GM19395 (cell line): ENCODE measurements at regions not wholly inside any gene's neighbourhood (a gene's known extent, or its start where the extent isn't known, plus 50 kb on each side); places are given as distances from the start of the nearest gene placed in this dataset.

Source experiments
- ATAC-seq: cut with Tn5 transposase; IDR thresholded peaks from one replicate; pipeline ENCODE4 v1.9.1; 2021; ENCODE audit warnings: mild to moderate bottlenecking, moderate library complexity; ENCODE audit not compliant: unreplicated experiment

- no peak for ATAC-seq
Measured at GRCh38 chr18:24663026-24663425, 202.6 kb downstream of the HRH4 start.

GRCh38 chr18:24669015-24669414 lies 208.6 kb downstream of the HRH4 start:
- ATAC-seq, result no peak

GRCh38 chr18:24669502-24669901 lies 209.1 kb downstream of the HRH4 start:
- ATAC-seq, result no peak

GRCh38 chr18:24672165-24672941 lies 211.9 kb downstream of the HRH4 start:
- no peak for ATAC-seq

GRCh38 chr18:24674200-24674599 lies 213.8 kb downstream of the HRH4 start:
- ATAC-seq, result no peak

GRCh38 chr18:24674605-24675004 lies 214.2 kb downstream of the HRH4 start:
- ATAC-seq, result no peak

- no peak for ATAC-seq
Measured at GRCh38 chr18:24677011-24677410, 216.6 kb downstream of the HRH4 start.

GRCh38 chr18:24678107-24678506 lies 217.7 kb downstream of the HRH4 start:
- no peak for ATAC-seq

- ATAC-seq, result no peak
Measured at GRCh38 chr18:24678626-24679025, 218.2 kb downstream of the HRH4 start.

GRCh38 chr18:24679062-24679461 lies 218.6 kb downstream of the HRH4 start:
- no peak for ATAC-seq

GRCh38 chr18:24683925-24684324 lies 223.5 kb downstream of the HRH4 start:
- no peak for ATAC-seq

GRCh38 chr18:24685254-24685959 lies 225.0 kb downstream of the HRH4 start:
- ATAC-seq, result no peak

- ATAC-seq, result no peak
Measured at GRCh38 chr18:24695168-24695567, 234.7 kb downstream of the HRH4 start.

- no peak for ATAC-seq
Measured at GRCh38 chr18:24702001-24702515, 241.6 kb downstream of the HRH4 start.

GRCh38 chr18:24703316-24703715 lies 242.9 kb downstream of the HRH4 start:
- no peak for ATAC-seq

- no peak for ATAC-seq
Measured at GRCh38 chr18:24704946-24705630, 244.7 kb downstream of the HRH4 start.

GRCh38 chr18:24710474-24710873 lies 250.0 kb downstream of the HRH4 start:
- ATAC-seq, result no peak

GRCh38 chr18:24719791-24720190 lies 259.4 kb downstream of the HRH4 start:
- no peak for ATAC-seq

GRCh38 chr18:24721388-24721787 lies 261.0 kb downstream of the HRH4 start:
- ATAC-seq, result no peak

- no peak for ATAC-seq
Measured at GRCh38 chr18:24725644-24726415, 265.4 kb downstream of the HRH4 start.
